ENCODE measurements at regions not wholly inside any gene's neighbourhood (a gene's known extent, or its start where the extent isn't known, plus 50 kb on each side); places are given as distances from the start of the nearest gene placed in this dataset.

DNA sequence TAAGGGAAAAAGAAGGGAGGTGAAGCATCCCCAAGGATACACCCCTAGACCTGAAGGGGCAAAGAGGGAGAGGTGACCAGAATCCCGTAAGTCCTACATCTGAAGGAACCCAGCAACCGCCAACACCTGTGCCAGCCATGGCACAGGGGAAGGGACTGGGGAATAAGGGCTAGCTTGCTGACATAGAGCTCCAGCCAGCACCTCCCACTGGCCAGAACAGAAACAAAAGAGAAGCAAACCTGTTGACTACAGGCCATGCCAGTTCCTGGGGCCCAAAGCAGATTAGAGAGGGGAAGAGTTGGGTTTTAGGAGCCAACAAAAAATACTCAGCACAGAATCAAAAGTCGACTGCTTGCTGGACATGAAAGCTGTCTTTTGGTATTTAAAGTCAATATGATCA is 244.6 kb downstream of the SUCLG1 start:
- H3K27me3 Mint-ChIP-seq = no peaks in the 10 kb centered on the region
- H3K4me1 Mint-ChIP-seq = peaks cover 0 to 3% (median 0%) of the 10 kb centered on the region in 3 donors
- H3K27ac Mint-ChIP-seq = no peak overlapping the region
- peak overlapping the region in 1 of 4 donors; percentile 23 for H3K4me3 Mint-ChIP-seq
- H3K36me3 Mint-ChIP-seq = no peaks in the 10 kb centered on the region
- H3K9me3 Mint-ChIP-seq = peaks cover 0 to 1% (median 0%) of the 10 kb centered on the region in 3 donors

- no peaks in the 10 kb centered on the region for H3K27me3 Mint-ChIP-seq
- H3K27ac Mint-ChIP-seq = no peak overlapping the region
- H3K36me3 Mint-ChIP-seq = no peaks in the 10 kb centered on the region
- H3K4me1 Mint-ChIP-seq = peaks cover 0 to 3% (median 0%) of the 10 kb centered on the region in 3 donors
- no peak overlapping the region for H3K4me3 Mint-ChIP-seq
- peaks cover 0 to 3% (median 0%) of the 10 kb centered on the region in 3 donors for H3K9me3 Mint-ChIP-seq
Measured at GRCh38 chr2:84212611-84213314, 246.3 kb downstream of the SUCLG1 start.

GRCh38 chr2:84209941-84210340 is 249.1 kb downstream of the SUCLG1 start:
- Mint-ChIP-seq H3K4me1 (peaks cover 0 to 3% (median 0%) of the 10 kb centered on the region in 3 donors), H3K9me3 (peaks cover 0 to 2% (median 0%) of the 10 kb centered on the region in 3 donors), H3K4me3 (no peak overlapping the region), H3K27ac (no peak overlapping the region), H3K36me3 (no peaks in the 10 kb centered on the region), H3K27me3 (no peaks in the 10 kb centered on the region)

DNA sequence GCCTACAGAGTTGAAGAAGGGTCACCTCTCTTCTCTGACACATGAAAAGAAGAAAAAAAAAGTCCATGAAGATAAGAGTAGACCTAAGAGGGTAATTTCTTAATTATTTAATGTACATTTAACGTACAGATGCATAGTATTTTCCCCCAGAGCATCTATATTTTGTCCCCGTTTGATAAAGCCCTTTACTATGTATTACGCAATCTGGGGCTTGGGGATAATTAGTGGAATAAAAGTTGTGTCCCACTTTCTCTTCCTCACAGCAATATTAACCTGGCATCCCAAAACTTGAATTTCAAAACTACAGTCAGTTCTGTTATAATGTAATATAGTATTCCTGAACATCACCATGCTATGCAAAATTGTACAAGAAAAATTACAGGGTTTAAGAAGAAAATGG is 254.1 kb downstream of the SUCLG1 start:
- peaks cover 0 to 4% (median 2%) of the 10 kb centered on the region in 3 donors for H3K9me3 Mint-ChIP-seq
- no peaks in the 10 kb centered on the region for H3K36me3 Mint-ChIP-seq
- no peak overlapping the region for H3K27ac Mint-ChIP-seq
- H3K4me1 Mint-ChIP-seq = no peaks in the 10 kb centered on the region
- H3K27me3 Mint-ChIP-seq = no peaks in the 10 kb centered on the region
- no peak overlapping the region for H3K4me3 Mint-ChIP-seq

DNA sequence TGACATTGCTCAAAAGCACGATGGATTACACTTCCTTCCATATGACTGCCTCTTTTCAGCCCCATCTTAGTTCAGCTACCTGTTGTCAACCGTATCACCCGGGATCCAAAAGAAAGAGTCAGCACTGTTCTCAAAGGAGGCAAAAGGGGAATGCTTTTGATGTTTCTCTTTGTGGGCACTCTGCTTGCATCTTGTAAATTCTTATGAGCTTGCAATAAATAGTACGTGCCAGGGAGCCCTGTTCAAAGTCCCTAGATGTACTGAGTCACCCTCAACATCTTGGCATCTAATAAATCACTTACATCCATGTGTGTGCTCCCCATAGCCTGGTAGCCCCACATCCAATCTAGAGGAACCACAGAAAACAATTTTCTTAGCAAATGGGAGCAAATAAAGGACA is 256.9 kb downstream of the SUCLG1 start:
- H3K4me3 Mint-ChIP-seq = no peak overlapping the region
- H3K27me3 Mint-ChIP-seq = no peaks in the 10 kb centered on the region
- H3K9me3 Mint-ChIP-seq = peaks cover 0 to 5% (median 2%) of the 10 kb centered on the region in 3 donors
- H3K4me1 Mint-ChIP-seq = no peaks in the 10 kb centered on the region
- H3K27ac Mint-ChIP-seq = no peak overlapping the region
- no peaks in the 10 kb centered on the region for H3K36me3 Mint-ChIP-seq

DNA sequence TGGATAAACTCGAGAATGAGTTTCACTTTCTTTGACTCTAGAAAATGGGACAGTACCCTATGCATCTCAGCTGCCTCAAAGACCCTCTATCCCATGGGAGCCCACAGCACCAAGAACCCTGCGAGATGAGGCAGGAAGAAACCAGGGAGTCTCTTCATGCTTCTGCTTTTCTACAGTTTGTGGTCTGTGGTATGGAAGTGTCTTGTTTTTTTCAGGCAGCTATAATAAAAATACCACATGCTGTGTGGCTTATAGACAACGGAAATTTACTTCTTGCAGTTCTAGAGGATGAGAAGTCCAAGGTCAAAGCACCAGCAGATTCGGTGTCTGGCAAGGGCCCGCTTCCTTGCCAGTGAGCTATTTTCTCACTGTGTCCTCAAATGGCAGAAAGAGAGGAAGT is 257.9 kb downstream of the SUCLG1 start:
- Mint-ChIP-seq H3K9me3 (peaks cover 0 to 5% (median 2%) of the 10 kb centered on the region in 3 donors), H3K27ac (no peak overlapping the region), H3K4me1 (no peaks in the 10 kb centered on the region), H3K4me3 (no peak overlapping the region), H3K27me3 (no peaks in the 10 kb centered on the region), H3K36me3 (no peaks in the 10 kb centered on the region)

GRCh38 chr2:84197901-84198300 is 261.2 kb downstream of the SUCLG1 start:
- no peaks in the 10 kb centered on the region for H3K4me1 Mint-ChIP-seq
- H3K4me3 Mint-ChIP-seq = no peak overlapping the region
- H3K36me3 Mint-ChIP-seq = no peaks in the 10 kb centered on the region
- H3K27me3 Mint-ChIP-seq = no peaks in the 10 kb centered on the region
- no peak overlapping the region for H3K27ac Mint-ChIP-seq
- H3K9me3 Mint-ChIP-seq = peaks cover 0 to 5% (median 2%) of the 10 kb centered on the region in 3 donors

GRCh38 chr2:84194949-84195644 is 264.0 kb downstream of the SUCLG1 start:
- Mint-ChIP-seq H3K4me1 (no peaks in the 10 kb centered on the region), H3K4me3 (no peak overlapping the region), H3K9me3 (peaks cover 0 to 4% (median 0%) of the 10 kb centered on the region in 3 donors), H3K27ac (no peak overlapping the region), H3K36me3 (no peaks in the 10 kb centered on the region), H3K27me3 (no peaks in the 10 kb centered on the region)

GRCh38 chr2:84194181-84194580 is 264.9 kb downstream of the SUCLG1 start:
- H3K27ac Mint-ChIP-seq = no peak overlapping the region
- H3K27me3 Mint-ChIP-seq = no peaks in the 10 kb centered on the region
- peaks cover 0 to under 1% (median 0%) of the 10 kb centered on the region in 3 donors for H3K9me3 Mint-ChIP-seq
- H3K4me3 Mint-ChIP-seq = no peak overlapping the region
- H3K4me1 Mint-ChIP-seq = no peaks in the 10 kb centered on the region
- no peaks in the 10 kb centered on the region for H3K36me3 Mint-ChIP-seq

- H3K27me3 Mint-ChIP-seq = no peaks in the 10 kb centered on the region
- H3K4me3 Mint-ChIP-seq = no peak overlapping the region
- no peaks in the 10 kb centered on the region for H3K4me1 Mint-ChIP-seq
- no peaks in the 10 kb centered on the region for H3K36me3 Mint-ChIP-seq
- H3K27ac Mint-ChIP-seq = peak overlapping the region in 1 of 3 donors; percentile 32
- H3K9me3 Mint-ChIP-seq = no peaks in the 10 kb centered on the region
Measured at GRCh38 chr2:84187258-84187657, 271.8 kb downstream of the SUCLG1 start.

GRCh38 chr2:84181927-84182326 is 277.2 kb downstream of the SUCLG1 start:
- Mint-ChIP-seq H3K4me1 (peaks cover 0 to 2% (median 0%) of the 10 kb centered on the region in 3 donors), H3K27ac (no peak overlapping the region), H3K4me3 (no peak overlapping the region), H3K27me3 (no peaks in the 10 kb centered on the region), H3K36me3 (peaks cover 3% of the 10 kb centered on the region), H3K9me3 (no peaks in the 10 kb centered on the region)

DNA sequence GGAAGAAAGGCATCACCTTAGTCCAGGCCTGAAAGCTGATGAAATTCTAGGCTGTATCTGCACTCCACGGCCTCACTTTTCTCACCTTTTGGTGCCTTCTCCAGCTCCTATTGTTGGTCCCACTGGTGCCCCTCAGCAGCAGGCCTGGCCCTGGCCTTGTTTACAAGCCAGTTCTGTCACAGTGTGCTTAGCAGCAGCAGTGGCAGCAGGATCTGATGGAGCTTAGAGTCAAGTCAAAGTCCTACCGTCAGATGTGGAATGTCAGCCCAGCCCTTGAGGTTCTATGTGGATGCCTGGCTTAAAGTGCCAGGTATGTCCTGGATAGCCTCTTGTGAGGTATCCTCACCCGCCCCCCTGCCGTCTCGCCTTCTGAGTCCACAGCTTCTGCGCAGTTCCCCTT is 281.3 kb downstream of the SUCLG1 start:
- H3K36me3 Mint-ChIP-seq = peaks cover 3% of the 10 kb centered on the region
- peaks cover 0 to 2% (median 0%) of the 10 kb centered on the region in 3 donors for H3K4me1 Mint-ChIP-seq
- H3K4me3 Mint-ChIP-seq = no peak overlapping the region
- H3K27me3 Mint-ChIP-seq = no peaks in the 10 kb centered on the region
- H3K27ac Mint-ChIP-seq = no peak overlapping the region
- H3K9me3 Mint-ChIP-seq = peaks cover 0 to 2% (median 0%) of the 10 kb centered on the region in 3 donors

DNA sequence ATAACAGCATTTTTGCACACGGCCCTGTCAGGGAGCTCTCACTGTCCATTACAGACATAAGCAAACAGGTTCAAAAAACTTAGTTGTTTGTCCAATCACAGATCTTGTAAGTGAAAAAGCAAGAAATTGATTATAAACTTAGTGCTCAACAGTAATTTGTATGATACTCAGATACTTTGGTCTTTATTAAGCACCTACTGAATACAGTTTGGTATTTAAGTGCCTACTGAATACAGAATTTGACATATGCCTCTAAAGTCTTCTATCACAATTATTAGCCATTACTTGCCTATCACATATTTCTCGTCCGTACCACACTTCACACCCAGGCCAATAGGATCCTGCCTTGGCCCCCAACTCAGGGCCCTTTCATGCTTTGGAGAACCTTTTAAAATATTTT is 283.1 kb downstream of the SUCLG1 start:
- H3K4me3 Mint-ChIP-seq = no peak overlapping the region
- peaks cover 0 to 2% (median 0%) of the 10 kb centered on the region in 3 donors for H3K4me1 Mint-ChIP-seq
- no peaks in the 10 kb centered on the region for H3K27me3 Mint-ChIP-seq
- no peaks in the 10 kb centered on the region for H3K36me3 Mint-ChIP-seq
- peaks cover 0 to 2% (median 0%) of the 10 kb centered on the region in 3 donors for H3K9me3 Mint-ChIP-seq
- no peak overlapping the region for H3K27ac Mint-ChIP-seq

DNA sequence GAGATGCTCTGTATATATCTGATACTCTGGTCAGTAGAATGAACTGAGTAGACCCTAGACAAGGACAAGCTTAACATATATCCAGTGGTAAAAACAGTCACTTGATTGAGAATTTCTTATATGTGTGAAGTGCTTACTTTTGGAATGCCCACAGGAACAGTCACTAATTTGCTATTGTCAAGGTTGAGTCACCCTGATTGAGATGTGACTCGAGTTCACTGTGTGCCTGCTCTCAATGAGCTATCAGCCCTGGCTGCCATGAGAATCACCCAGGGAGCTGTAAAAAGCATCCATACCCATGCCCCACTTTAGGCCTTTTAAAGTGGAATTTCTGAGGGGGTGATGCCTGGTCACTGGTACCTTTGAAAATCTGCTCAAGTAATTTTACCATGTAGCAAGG is 283.7 kb downstream of the SUCLG1 start:
- H3K27me3 Mint-ChIP-seq = no peaks in the 10 kb centered on the region
- no peak overlapping the region for H3K27ac Mint-ChIP-seq
- H3K4me3 Mint-ChIP-seq = no peak overlapping the region
- H3K4me1 Mint-ChIP-seq = peaks cover 0 to 2% (median 0%) of the 10 kb centered on the region in 3 donors
- H3K36me3 Mint-ChIP-seq = no peaks in the 10 kb centered on the region
- H3K9me3 Mint-ChIP-seq = peaks cover 0 to 2% (median 0%) of the 10 kb centered on the region in 3 donors

DNA sequence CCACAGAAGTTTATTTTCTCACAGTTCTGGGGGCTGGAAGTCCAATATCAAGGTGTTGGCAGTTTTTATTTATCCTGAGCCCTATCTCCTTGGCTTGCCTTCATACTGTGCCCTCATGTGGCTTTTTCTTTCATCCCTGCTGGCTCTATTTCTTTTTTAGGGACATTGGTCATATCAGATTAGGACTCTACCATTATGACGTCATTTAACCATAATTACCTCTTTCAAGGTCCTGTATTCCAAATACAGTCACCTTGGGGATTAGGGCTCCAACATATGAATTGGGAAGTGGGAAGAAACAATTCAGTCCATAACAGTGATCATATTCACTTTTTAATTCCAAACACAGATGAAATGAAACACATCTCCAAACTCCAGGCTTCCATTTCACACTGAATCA is 286.0 kb downstream of the SUCLG1 start:
- Mint-ChIP-seq H3K27ac (no peak overlapping the region), H3K36me3 (no peaks in the 10 kb centered on the region), H3K27me3 (no peaks in the 10 kb centered on the region), H3K4me1 (no peaks in the 10 kb centered on the region), H3K9me3 (peaks cover 0 to 5% (median 0%) of the 10 kb centered on the region in 3 donors), H3K4me3 (no peak overlapping the region)

DNA sequence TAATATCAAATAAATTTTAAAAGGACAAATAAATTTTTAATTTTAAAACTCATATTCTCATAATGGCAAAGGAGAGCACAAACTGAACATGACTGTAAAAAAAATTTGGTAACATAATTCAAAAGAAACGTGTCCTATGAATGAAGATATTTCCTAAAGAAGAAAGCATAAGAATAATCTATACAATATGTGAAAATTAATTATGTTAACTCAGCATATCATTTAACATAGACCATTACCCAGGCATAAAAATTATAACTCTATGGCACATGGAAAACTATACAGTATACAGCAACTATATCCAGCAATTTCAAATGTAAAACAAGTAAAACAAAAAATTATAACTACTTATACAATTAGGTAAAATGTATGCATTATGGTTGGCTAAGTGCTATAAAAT is 288.1 kb downstream of the SUCLG1 start:
- H3K27ac Mint-ChIP-seq = no peak overlapping the region
- H3K27me3 Mint-ChIP-seq = no peaks in the 10 kb centered on the region
- H3K36me3 Mint-ChIP-seq = no peaks in the 10 kb centered on the region
- H3K4me1 Mint-ChIP-seq = no peaks in the 10 kb centered on the region
- no peak overlapping the region for H3K4me3 Mint-ChIP-seq
- H3K9me3 Mint-ChIP-seq = peaks cover 0 to 5% (median 0%) of the 10 kb centered on the region in 3 donors
